ENCODE measurements at regions not wholly inside any gene's neighbourhood (a gene's known extent, or its start where the extent isn't known, plus 50 kb on each side); places are given as distances from the start of the nearest gene placed in this dataset.

DNA sequence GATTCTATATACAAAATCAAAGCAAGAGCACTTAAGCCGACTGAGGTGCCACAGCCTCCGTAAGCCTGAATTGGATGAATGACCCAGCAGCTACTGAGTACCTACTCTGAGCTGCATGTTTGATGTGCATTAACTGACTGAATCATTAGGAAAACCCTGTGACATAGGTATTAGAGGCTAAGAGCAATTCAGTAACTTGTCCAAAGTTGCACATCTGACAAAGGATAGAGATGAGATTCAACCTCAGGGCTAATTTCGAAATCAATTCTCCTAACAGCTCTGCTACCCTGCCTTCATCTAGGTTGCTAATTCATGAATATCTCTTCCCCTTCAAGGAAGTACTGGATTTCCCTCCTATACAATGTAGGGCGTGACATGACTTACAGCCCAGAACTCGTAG, 89.1 kb upstream of the GLIS3 start:
- H3K4me3 ChIP-seq (ENCODE audit: low read depth, low read length), result no peak overlapping the region

DNA sequence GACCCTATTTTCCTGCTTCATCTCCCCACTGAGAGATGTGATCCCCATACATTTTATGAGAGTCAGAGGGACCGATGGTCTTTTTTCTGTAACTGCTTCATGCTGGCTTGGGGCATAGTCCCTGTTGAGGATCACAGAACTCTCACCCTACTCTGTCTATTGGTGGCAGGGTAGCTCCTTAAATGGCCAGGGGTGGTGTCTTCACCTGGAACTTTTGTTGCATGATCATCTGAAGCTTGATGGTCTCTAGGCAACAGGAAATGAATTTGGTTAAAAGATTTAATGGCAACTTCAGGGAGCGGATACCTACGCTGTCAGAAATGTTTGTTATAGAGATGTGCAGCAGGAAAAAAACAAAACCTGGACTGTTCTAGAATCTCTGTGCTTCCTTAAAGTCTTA, 87.0 kb upstream of the GLIS3 start:
- DNase-seq (ENCODE audit: low read depth), result no peak
- TF ChIP-seq, protein P1, sequence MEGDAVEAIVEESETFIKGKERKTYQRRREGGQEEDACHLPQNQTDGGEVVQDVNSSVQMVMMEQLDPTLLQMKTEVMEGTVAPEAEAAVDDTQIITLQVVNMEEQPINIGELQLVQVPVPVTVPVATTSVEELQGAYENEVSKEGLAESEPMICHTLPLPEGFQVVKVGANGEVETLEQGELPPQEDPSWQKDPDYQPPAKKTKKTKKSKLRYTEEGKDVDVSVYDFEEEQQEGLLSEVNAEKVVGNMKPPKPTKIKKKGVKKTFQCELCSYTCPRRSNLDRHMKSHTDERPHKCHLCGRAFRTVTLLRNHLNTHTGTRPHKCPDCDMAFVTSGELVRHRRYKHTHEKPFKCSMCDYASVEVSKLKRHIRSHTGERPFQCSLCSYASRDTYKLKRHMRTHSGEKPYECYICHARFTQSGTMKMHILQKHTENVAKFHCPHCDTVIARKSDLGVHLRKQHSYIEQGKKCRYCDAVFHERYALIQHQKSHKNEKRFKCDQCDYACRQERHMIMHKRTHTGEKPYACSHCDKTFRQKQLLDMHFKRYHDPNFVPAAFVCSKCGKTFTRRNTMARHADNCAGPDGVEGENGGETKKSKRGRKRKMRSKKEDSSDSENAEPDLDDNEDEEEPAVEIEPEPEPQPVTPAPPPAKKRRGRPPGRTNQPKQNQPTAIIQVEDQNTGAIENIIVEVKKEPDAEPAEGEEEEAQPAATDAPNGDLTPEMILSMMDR (IDR thresholded peaks at IDR 0.05; ENCODE audit: low read depth, low read length, missing control alignments), result peak; percentile 7
- no peak overlapping the region for H3K4me3 ChIP-seq (ENCODE audit: low read depth, low read length)

More for the DNA sequence above, 89.1 kb upstream of the GLIS3 start:
- TF ChIP-seq, protein P1 (IDR thresholded peaks at IDR 0.05; ENCODE audit: low read depth, low read length, missing control alignments), result no peak
- DNase-seq (ENCODE audit: low read depth), result no peak

DNA sequence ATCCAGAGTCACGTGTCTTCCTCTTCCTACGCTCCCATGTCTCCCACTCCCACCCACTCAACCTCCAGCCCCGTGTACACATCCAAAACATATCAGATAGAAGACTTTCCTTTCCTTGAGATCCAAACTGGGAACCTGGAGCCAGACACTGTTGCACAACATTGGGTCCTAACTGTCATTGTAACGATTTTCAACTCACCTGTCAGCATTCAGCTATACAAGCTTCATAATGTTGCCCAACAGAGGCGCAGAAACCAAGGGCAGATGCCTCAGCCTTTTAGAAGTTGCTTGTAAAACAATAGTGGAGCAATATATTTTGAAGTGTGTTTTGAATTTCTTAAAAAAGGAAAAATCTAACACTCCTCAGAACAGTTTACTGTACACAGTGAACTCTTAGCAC, 84.9 kb upstream of the GLIS3 start:
- TF ChIP-seq, protein P1 (IDR thresholded peaks at IDR 0.05; ENCODE audit: low read depth, low read length, missing control alignments), result no peak
- H3K4me3 ChIP-seq (ENCODE audit: low read depth, low read length), result no peak overlapping the region
- DNase-seq (ENCODE audit: low read depth), result no peak

DNA sequence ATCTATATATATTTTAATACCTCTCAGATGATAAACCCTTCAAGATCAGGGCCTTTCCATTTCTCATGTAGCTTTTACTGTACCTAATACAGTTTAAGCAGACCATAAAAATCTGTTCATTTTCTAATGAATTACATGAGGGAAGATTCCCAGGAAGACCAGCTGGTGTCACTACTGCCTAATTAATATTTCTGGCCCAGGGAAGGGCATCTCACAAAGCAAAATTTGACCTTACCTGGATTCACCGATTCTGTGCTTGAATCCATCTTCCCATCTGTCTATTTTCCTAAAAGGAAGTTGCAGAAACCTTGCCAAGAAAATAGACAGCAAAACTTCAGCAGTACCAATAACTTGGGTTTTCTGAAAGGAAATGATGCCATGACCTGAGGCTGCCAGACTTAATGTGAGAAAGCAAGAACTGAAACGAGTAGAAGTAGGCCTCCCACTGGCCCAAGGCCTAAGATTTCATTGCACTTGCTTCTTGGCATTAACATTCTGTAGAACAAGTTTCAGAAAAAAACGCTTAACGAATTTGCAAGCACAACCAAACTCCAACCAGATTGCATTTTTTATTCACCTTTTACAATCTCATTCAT, 83.0 kb upstream of the GLIS3 start:
- no peak overlapping the region for H3K4me3 ChIP-seq (ENCODE audit: low read depth, low read length)
- peak; percentile 19 for DNase-seq (ENCODE audit: low read depth)
- TF ChIP-seq, protein P1 (IDR thresholded peaks at IDR 0.05; ENCODE audit: low read depth, low read length, missing control alignments), result peak; percentile 54

DNA sequence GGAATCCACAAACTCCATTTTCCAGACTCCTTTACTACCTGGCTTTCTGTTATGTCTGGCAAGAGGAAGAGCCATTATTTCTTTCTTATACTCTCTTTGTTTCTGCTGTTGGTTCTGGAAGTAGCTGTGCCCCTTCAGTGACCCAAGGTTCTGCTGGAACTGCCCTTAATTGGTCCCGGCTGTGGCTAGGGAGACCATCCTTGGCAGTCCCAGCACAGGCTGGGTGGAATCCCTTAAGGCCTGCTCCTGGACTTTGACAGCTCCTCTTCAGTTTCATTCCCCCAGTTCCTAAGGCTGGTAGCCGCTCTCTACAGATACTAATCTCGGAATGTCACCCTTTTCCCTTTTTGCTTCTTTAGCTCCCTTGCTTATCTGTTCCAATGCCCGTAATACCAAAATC, 81.9 kb upstream of the GLIS3 start:
- no peak overlapping the region for H3K4me3 ChIP-seq (ENCODE audit: low read depth, low read length)
- TF ChIP-seq, protein P1 (IDR thresholded peaks at IDR 0.05; ENCODE audit: low read depth, low read length, missing control alignments), result no peak
- no peak for DNase-seq (ENCODE audit: low read depth)

DNA sequence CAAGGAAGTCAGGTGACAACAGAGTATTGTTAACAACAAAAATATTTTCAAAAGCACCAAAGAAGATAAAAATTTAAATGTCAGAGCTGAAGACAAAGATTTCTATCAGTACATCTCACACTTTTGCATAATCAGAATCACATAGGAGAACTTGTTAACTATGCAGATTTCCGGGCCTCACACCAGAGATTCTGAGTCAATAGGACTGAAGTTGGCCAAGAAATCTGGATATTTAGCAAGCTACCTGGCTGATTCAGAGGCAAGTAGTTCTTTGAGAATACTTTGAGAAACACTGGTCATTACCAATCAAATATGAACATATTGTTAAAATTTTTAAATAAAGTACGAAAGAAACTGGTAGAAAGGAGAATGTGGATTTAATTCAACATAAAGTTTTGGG, 80.5 kb upstream of the GLIS3 start:
- DNase-seq (ENCODE audit: low read depth), result no peak
- TF ChIP-seq, protein P1 (IDR thresholded peaks at IDR 0.05; ENCODE audit: low read depth, low read length, missing control alignments), result no peak
- H3K4me3 ChIP-seq (ENCODE audit: low read depth, low read length), result no peak overlapping the region
